CD14-positive monocyte (primary cell): ENCODE measurements at regions not wholly inside any gene's neighbourhood (a gene's known extent, or its start where the extent isn't known, plus 50 kb on each side); places are given as distances from the start of the nearest gene placed in this dataset.

ENCODE experiments used
- DNase-seq, 3 donors: peaks; one replicate each; pipeline ENCODE4 v3.0.0-alpha.2; 2011 to 2022
- H2AFZ ChIP-seq: 2 replicates; pipeline ENCODE4 v1.6.0; 2012; ENCODE audit warnings: mild to moderate bottlenecking, low read depth, low read length, inconsistent platforms; ENCODE audit not compliant: insufficient read depth, poor library complexity, severe bottlenecking
- H3K27ac ChIP-seq, 2 donors: 1 replicate in 1 of 2; 2 replicates in 1 of 2; pipeline ENCODE4 v1.5.1; 2012 to 2013; ENCODE audit warnings: low read length in 2 of 2, control low read depth in 1 of 2, inconsistent platforms in 1 of 2, low read depth in 1 of 2, mild to moderate bottlenecking in 1 of 2
- H3K27me3 ChIP-seq, 2 donors: one replicate each; pipeline versions ENCODE4 v1.6.0 to v1.6.1; 2011 to 2013; ENCODE audit warnings: low read length in 2 of 2; ENCODE audit not compliant: control insufficient read depth in 2 of 2, insufficient read depth in 2 of 2
- H3K36me3 ChIP-seq, 2 donors: replicated peaks in 1 of 2; 1 replicate in 1 of 2; 2 replicates in 1 of 2; pipeline versions ENCODE4 v1.5.1 to v1.6.1; 2012 to 2013; ENCODE audit warnings: low read length in 2 of 2, control low read depth in 1 of 2, inconsistent platforms in 1 of 2, mild to moderate bottlenecking in 1 of 2; ENCODE audit not compliant: insufficient read depth in 2 of 2, control insufficient read depth in 1 of 2
- H3K4me1 ChIP-seq, 2 donors: 1 replicate in 1 of 2; 2 replicates in 1 of 2; pipeline versions ENCODE4 v1.5.1 to v1.6.1; 2012 to 2013; ENCODE audit warnings: low read length in 2 of 2, control low read depth in 1 of 2, inconsistent platforms in 1 of 2, mild to moderate bottlenecking in 1 of 2, moderate library complexity in 1 of 2; ENCODE audit not compliant: insufficient read depth in 2 of 2, control insufficient read depth in 1 of 2
- H3K4me2 ChIP-seq: replicated peaks from 2 replicates; pipeline ENCODE3; 2012; ENCODE audit warnings: low read length, moderate library complexity, mild to moderate bottlenecking; ENCODE audit not compliant: poor library complexity, severe bottlenecking; ENCODE audit errors: extremely low read depth
- H3K4me3 ChIP-seq, 3 experiments: fragments of 200-600 bp in 1 of 3; sonication (generic) in 1 of 3; replicated peaks in 1 of 3; 1 replicate in 2 of 3; 2 replicates in 1 of 3; pipeline ENCODE4 v1.5.1; 2011 to 2013; ENCODE audit warnings: low read length in 3 of 3, mild to moderate bottlenecking in 3 of 3, control low read depth in 2 of 3, low read depth in 2 of 3, inconsistent platforms in 1 of 3, moderate library complexity in 1 of 3
- H3K79me2 ChIP-seq: 2 replicates; pipeline ENCODE4 v1.6.0; 2012; ENCODE audit warnings: mild to moderate bottlenecking, control low read depth, inconsistent platforms, low read length, moderate library complexity; ENCODE audit not compliant: insufficient read depth
- H3K9ac ChIP-seq: 2 replicates; pipeline ENCODE4 v1.6.0; 2017; ENCODE audit warnings: low read length, mild to moderate bottlenecking; ENCODE audit not compliant: insufficient read depth, poor library complexity, severe bottlenecking
- H3K9me3 ChIP-seq, 2 donors: replicated peaks in 1 of 2; 1 replicate in 1 of 2; 2 replicates in 1 of 2; pipeline versions ENCODE4 v1.5.1 to v1.6.1; 2012 to 2013; ENCODE audit warnings: low read length in 2 of 2, control low read depth in 1 of 2; ENCODE audit not compliant: control insufficient read depth in 1 of 2, insufficient read depth in 1 of 2
- H4K20me1 ChIP-seq: 2 replicates; pipeline ENCODE4 v1.6.0; 2012; ENCODE audit warnings: mild to moderate bottlenecking, low read length, control low read depth, moderate library complexity; ENCODE audit not compliant: insufficient read depth
- H3K27ac Mint-ChIP-seq, 7 donors: one replicate each; pipeline ENCODE4 v1.8.0; 2020; ENCODE audit warnings: mild to moderate bottlenecking in 7 of 7, mixed read lengths in 7 of 7, moderate library complexity in 6 of 7, inconsistent platforms in 2 of 7
- H3K27me3 Mint-ChIP-seq, 3 donors: one replicate each; pipeline ENCODE4 v1.8.0; 2021 to 2022; ENCODE audit warnings: low read depth in 3 of 3, mild to moderate bottlenecking in 3 of 3, mixed read lengths in 3 of 3, moderate library complexity in 3 of 3, inconsistent platforms in 1 of 3
- H3K36me3 Mint-ChIP-seq, 2 donors: one replicate each; pipeline ENCODE4 v1.8.0; 2020; ENCODE audit warnings: mixed read lengths in 2 of 2, inconsistent platforms in 1 of 2, mild to moderate bottlenecking in 1 of 2
- H3K4me1 Mint-ChIP-seq: one replicate; pipeline ENCODE4 v1.8.0; 2020; ENCODE audit warnings: mild to moderate bottlenecking, mixed read lengths
- H3K4me3 Mint-ChIP-seq, 2 donors: one replicate each; pipeline ENCODE4 v1.8.0; 2020; ENCODE audit warnings: mild to moderate bottlenecking in 2 of 2, mixed read lengths in 2 of 2, moderate library complexity in 1 of 2
- H3K9me3 Mint-ChIP-seq, 7 donors: one replicate each; pipeline ENCODE4 v1.8.0; 2020 to 2022; ENCODE audit warnings: mixed read lengths in 7 of 7, mild to moderate bottlenecking in 6 of 7, moderate library complexity in 6 of 7, inconsistent platforms in 2 of 7
- WGBS: methylation state at CpG from one replicate; pipeline ENCODE4 v1.1.5; 2013; ENCODE audit warnings: missing lambda C conversion rate; ENCODE audit not compliant: insufficient coverage; 5-methylcytosine and 5-hydroxymethylcytosine counted together
- intact Hi-C, 2 donors: fragments of 100-400 bp; cut with micrococcal nuclease; formaldehyde crosslinking; loops; one replicate each; pipeline versions ENCODE4 v1.15.0 to v1.15.1; 2023
- TF ChIP-seq, protein P1 (sequence below): fragments of 200-600 bp; IDR thresholded peaks from one replicate; pipeline ENCODE4 v1.8.0; 2022; ENCODE audit warnings: antibody characterized with exemption, mild to moderate bottlenecking

DNA sequence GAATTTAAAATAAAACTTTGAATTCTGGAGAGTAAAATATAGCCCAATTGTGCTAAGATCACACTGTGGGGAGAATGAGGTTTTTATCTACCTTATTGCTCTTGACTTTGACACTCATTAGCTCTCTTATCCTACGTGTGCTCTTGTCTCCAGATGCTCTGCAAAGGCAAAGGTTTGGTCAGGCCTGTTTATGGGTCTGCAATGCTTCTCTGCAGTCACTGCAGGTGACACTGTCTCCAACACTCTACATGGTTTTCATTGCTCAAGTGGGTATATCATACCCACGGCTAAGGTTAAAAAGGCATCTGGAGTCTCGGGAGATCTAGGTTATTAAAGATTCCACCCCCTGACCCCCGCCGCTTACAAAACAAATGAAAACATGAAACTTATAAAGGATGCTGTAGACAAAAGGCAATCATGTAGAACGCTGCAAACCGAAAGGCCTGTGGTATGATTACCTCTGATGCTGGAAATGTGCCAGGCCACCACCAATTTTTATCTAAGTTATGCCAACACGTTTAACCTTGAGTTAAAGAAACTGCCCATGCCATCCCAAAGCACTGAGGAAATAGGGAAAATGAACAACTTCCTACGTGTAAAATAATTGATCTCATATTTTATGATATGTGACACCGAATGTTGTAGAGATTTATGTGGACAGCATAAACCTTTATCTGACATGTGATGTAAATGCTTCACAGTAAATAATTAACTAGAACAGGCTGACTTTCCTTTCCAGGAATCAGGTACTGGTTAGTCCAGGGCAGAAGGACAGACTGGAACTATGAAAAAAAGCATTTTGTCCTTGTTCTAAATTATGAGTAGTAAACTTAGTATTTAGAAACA is 238.2 kb upstream of the NOX3 start:
- no peaks in the 10 kb centered on the region for H4K20me1 ChIP-seq
- no peak overlapping the region for H3K4me2 ChIP-seq
- H3K9ac ChIP-seq: no peak overlapping the region
- Mint-ChIP-seq H3K27ac (no peak overlapping the region), H3K36me3 (no peaks in the 10 kb centered on the region), H3K9me3 (peaks cover 0 to 5% (median 3%) of the 10 kb centered on the region in 7 donors), H3K4me3 (no peak overlapping the region), H3K27me3 (peaks cover 0 to 1% (median 0%) of the 10 kb centered on the region in 3 donors), H3K4me1 (no peaks in the 10 kb centered on the region)
- no peak overlapping the region for H3K27ac ChIP-seq
- no peak overlapping the region for H3K4me3 ChIP-seq
- DNase-seq: no peak
- H2AFZ ChIP-seq: no peak overlapping the region
- H3K27me3 ChIP-seq: no peaks in the 10 kb centered on the region
- H3K36me3 ChIP-seq: no peaks in the 10 kb centered on the region
- intact Hi-C loops: no loop called here
- no peaks in the 10 kb centered on the region for H3K79me2 ChIP-seq
- H3K9me3 ChIP-seq: no peaks in the 10 kb centered on the region
- H3K4me1 ChIP-seq: no peaks in the 10 kb centered on the region
- 100% methylated on average over 2 of the region's 10 CpGs for WGBS
- TF ChIP-seq, protein P1, sequence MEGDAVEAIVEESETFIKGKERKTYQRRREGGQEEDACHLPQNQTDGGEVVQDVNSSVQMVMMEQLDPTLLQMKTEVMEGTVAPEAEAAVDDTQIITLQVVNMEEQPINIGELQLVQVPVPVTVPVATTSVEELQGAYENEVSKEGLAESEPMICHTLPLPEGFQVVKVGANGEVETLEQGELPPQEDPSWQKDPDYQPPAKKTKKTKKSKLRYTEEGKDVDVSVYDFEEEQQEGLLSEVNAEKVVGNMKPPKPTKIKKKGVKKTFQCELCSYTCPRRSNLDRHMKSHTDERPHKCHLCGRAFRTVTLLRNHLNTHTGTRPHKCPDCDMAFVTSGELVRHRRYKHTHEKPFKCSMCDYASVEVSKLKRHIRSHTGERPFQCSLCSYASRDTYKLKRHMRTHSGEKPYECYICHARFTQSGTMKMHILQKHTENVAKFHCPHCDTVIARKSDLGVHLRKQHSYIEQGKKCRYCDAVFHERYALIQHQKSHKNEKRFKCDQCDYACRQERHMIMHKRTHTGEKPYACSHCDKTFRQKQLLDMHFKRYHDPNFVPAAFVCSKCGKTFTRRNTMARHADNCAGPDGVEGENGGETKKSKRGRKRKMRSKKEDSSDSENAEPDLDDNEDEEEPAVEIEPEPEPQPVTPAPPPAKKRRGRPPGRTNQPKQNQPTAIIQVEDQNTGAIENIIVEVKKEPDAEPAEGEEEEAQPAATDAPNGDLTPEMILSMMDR: no peak

DNA sequence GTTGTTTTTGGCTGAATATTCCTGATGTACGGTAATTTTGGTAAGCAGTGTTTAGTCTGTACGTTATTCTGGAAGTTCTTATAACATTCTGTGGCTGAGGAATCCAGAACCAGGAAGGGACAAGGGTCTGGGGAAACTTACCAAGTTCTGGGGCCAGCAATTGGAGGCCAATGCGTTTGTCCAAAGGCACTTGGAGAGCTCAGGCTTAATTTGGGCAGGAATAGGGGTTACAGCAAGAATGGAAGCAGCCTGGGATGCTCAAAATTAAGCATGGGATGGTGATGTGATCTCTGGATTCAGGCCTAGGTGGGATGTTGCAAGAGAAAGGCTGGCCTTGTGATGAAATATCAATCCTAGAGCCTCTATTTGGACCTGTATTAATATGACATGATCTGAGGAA is 235.2 kb upstream of the NOX3 start:
- Histone ChIP-seq H3K4me2 (no peak overlapping the region), H3K27ac (no peak overlapping the region), H3K4me1 (no peaks in the 10 kb centered on the region), H3K9ac (no peak overlapping the region), H3K79me2 (no peaks in the 10 kb centered on the region), H3K36me3 (no peaks in the 10 kb centered on the region), H3K4me3 (no peak overlapping the region), H2AFZ (no peak overlapping the region), H4K20me1 (no peaks in the 10 kb centered on the region), H3K9me3 (no peaks in the 10 kb centered on the region), H3K27me3 (no peaks in the 10 kb centered on the region)
- H3K4me1 Mint-ChIP-seq: no peaks in the 10 kb centered on the region
- H3K4me3 Mint-ChIP-seq: no peak overlapping the region
- no peak for DNase-seq
- H3K27ac Mint-ChIP-seq: no peak overlapping the region
- peaks cover 0 to 5% (median 3%) of the 10 kb centered on the region in 7 donors for H3K9me3 Mint-ChIP-seq
- WGBS: 85% methylated on average over 2 of the region's 3 CpGs
- no peaks in the 10 kb centered on the region for H3K36me3 Mint-ChIP-seq
- peaks cover 0 to 1% (median 0%) of the 10 kb centered on the region in 3 donors for H3K27me3 Mint-ChIP-seq
- intact Hi-C loops: no loop called here
- TF ChIP-seq, protein P1: no peak
